Islet precursor cell (in vitro differentiated cells): ENCODE measurements at regions not wholly inside any gene's neighbourhood (a gene's known extent, or its start where the extent isn't known, plus 50 kb on each side); places are given as distances from the start of the nearest gene placed in this dataset.

Experiments
- DNase-seq: peaks from one replicate; pipeline ENCODE4 v3.0.0-alpha.2; 2018

GRCh38 chr21:33157303-33157702, 72.4 kb upstream of the IFNAR2 start:
- DNase-seq, result no peak

- no peak for DNase-seq
These were observed 71.1 kb upstream of the IFNAR2 start for GRCh38 chr21:33158654-33159053.

GRCh38 chr21:33162436-33162951, 67.2 kb upstream of the IFNAR2 start:
- no peak for DNase-seq

GRCh38 chr21:33168886-33169285, 60.9 kb upstream of the IFNAR2 start:
- DNase-seq, result no peak

GRCh38 chr21:33169359-33169758, 60.4 kb upstream of the IFNAR2 start:
- DNase-seq, result no peak

- DNase-seq, result no peak
These were observed 58.0 kb upstream of the IFNAR2 start for GRCh38 chr21:33171616-33172169.

GRCh38 chr21:33174756-33175155, 55.0 kb upstream of the IFNAR2 start:
- no peak for DNase-seq
